Hepatocyte (in vitro differentiated cells): ENCODE measurements at regions not wholly inside any gene's neighbourhood (a gene's known extent, or its start where the extent isn't known, plus 50 kb on each side); places are given as distances from the start of the nearest gene placed in this dataset.

ENCODE experiments used
- CTCF ChIP-seq: fragments of 200-600 bp; sonication (generic); IDR thresholded peaks from 2 replicates; pipeline ENCODE4 v1.5.1; 2016; ENCODE audit warnings: antibody characterized with exemption, mild to moderate bottlenecking; ENCODE audit not compliant: poor library complexity
- EZH2 ChIP-seq: fragments of 200-600 bp; sonication (generic); IDR thresholded peaks from 2 replicates; pipeline ENCODE4 v1.6.1; 2016; ENCODE audit warnings: antibody characterized with exemption, mild to moderate bottlenecking, borderline replicate concordance

DNA sequence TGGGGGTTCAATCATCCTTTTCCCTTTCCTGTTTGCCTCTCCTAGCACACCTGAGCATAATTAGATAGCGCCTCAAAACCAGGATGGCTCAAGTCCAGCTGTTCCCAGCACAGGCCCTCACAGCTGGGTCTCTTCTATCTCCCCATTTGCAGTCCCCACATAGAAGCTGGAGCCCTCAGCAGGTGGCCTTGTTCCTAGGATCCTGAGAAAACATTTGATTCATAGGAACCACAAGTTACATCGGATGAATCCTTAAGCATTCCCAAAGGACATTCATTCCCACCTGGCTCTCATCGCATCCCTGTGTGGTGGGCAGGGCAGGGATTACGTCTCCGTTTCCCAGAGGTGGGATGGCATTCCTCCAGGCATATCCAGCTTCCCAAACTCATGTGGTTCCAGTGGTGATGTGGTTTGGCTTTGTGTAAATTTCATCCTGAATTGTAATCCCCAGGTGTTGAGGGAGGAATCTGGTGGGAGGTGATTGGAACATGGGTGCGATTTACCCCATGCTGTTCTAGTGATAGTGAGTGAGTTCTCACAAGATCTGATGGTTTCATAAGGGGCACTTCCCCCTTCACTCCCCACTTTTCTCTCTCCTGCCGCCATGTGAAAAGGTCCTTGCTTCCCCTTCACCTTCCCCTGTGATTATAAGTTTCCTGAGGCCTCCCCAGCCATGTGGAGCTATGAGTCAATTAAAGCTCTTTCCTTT is 49.8 kb upstream of the LEP start:
- TF ChIP-seq CTCF = no peak
- TF ChIP-seq EZH2 = no peak
